HepG2 (cell line): ENCODE measurements at regions not wholly inside any gene's neighbourhood (a gene's known extent, or its start where the extent isn't known, plus 50 kb on each side); places are given as distances from the start of the nearest gene placed in this dataset.

ENCODE experiments used
- ATAC-seq: fragments of 200-7000 bp; cut with Tn5 transposase; 3 replicates; pipeline ENCODE4 v1.9.1; 2020; ENCODE audit warnings: mild to moderate bottlenecking, moderate library complexity
- BruUV-seq: library from RNA; stranded (reverse); fragments of 400-500 nt; replicated peaks from 2 replicates; lab custom pipeline; 2021; lab: Mats Ljungman, UMichigan
- CTCF ChIA-PET: fragments of 300-600 bp; formaldehyde crosslinking; extraction: SDS; loops from one replicate; lab custom pipeline; 2021; ENCODE audit warnings: low total read pairs, inconsistent platforms, low intra/inter-chr PET ratio; lab: Yijun Ruan, JAX
- POLR2A ChIA-PET: fragments of 350-600 bp; sonication (Branson Sonifier 250); formaldehyde crosslinking; loops from one replicate; lab custom pipeline; 2020; ENCODE audit warnings: antibody characterized with exemption, inconsistent platforms; lab: Yijun Ruan, JAX
- DNase-seq: peaks from one replicate; pipeline ENCODE4 v3.0.0-alpha.2; 2015; ENCODE audit warnings: low spot score
- FAIRE-seq: peaks from 3 replicates; lab custom pipeline; 2011; peaks lifted over from hg19 to GRCh38; lab: Jason Lieb, UNC
- H2AFZ ChIP-seq: one replicate; pipeline ENCODE4 v1.6.1; 2011; ENCODE audit warnings: low read length, inconsistent platforms
- H3K27ac ChIP-seq: fragments of 300-600 bp; 3 replicates; pipeline ENCODE4 v1.8.0; 2011; ENCODE audit warnings: mixed run types, mild to moderate bottlenecking, mixed read lengths, low read length, inconsistent platforms; ENCODE audit not compliant: insufficient read depth; ENCODE audit errors: extremely low read length
- H3K27me3 ChIP-seq, 2 experiments: fragments of 200-600 bp in 1 of 2; 2 replicates in 1 of 2; 3 replicates in 1 of 2; pipeline versions ENCODE4 v1.6.0 to v1.8.0; 2011; ENCODE audit warnings: low read length in 2 of 2, mild to moderate bottlenecking in 2 of 2, moderate library complexity in 2 of 2, inconsistent platforms in 1 of 2; ENCODE audit not compliant: insufficient read depth in 2 of 2, control insufficient read depth in 1 of 2
- H3K36me3 ChIP-seq, 2 experiments: fragments of 200-600 bp in 1 of 2; replicated peaks in 1 of 2; 2 replicates in 1 of 2; 3 replicates in 1 of 2; pipeline versions ENCODE4 v1.5.1 to v1.8.0; 2011; ENCODE audit warnings: low read length in 2 of 2, inconsistent platforms in 1 of 2; ENCODE audit not compliant: insufficient read depth in 2 of 2, control insufficient read depth in 1 of 2
- H3K4me1 ChIP-seq: 2 replicates; pipeline ENCODE4 v1.5.1; 2012; ENCODE audit warnings: low read length, inconsistent platforms; ENCODE audit not compliant: insufficient read depth
- H3K4me2 ChIP-seq: 2 replicates; pipeline ENCODE4 v1.6.0; 2011; ENCODE audit warnings: low read depth, low read length, inconsistent platforms
- H3K4me3 ChIP-seq, 3 experiments: fragments of 200-600 bp in 1 of 3; sonication (generic), shearing (Covaris generic) in 1 of 3; replicated peaks in 1 of 3; 2 replicates each; pipeline ENCODE4 v1.5.1; 2011 to 2016; ENCODE audit warnings: low read length in 3 of 3, inconsistent platforms in 2 of 3, low read depth in 2 of 3, mild to moderate bottlenecking in 2 of 3, control low read depth in 1 of 3, mixed read lengths in 1 of 3; ENCODE audit not compliant: insufficient read depth in 1 of 3
- H3K79me2 ChIP-seq: one replicate; pipeline ENCODE4 v1.6.1; 2011; ENCODE audit warnings: low read length, inconsistent platforms; ENCODE audit not compliant: insufficient read depth
- H3K9ac ChIP-seq: 2 replicates; pipeline ENCODE4 v1.6.0; 2011; ENCODE audit warnings: mild to moderate bottlenecking, low read depth, low read length, inconsistent platforms; ENCODE audit not compliant: insufficient read depth
- H3K9me3 ChIP-seq: 2 replicates; pipeline ENCODE4 v1.5.1; 2012; ENCODE audit warnings: mild to moderate bottlenecking, low read length
- H4K20me1 ChIP-seq: 2 replicates; pipeline ENCODE4 v1.6.0; 2011; ENCODE audit warnings: inconsistent platforms, mild to moderate bottlenecking, low read length, moderate library complexity; ENCODE audit not compliant: insufficient read depth
- BCL3 ChIP-seq: sonication (generic); formaldehyde crosslinking; IDR thresholded peaks from 2 replicates; pipeline ENCODE4 v1.5.1; 2020; ENCODE audit warnings: mild to moderate bottlenecking, missing genetic modification reagents, moderate library complexity
- HNRNPH1 ChIP-seq: fragments of 200-400 bp; formaldehyde crosslinking; optimal IDR thresholded peaks from 2 replicates; pipeline ENCODE3; 2017; ENCODE audit warnings: mild to moderate bottlenecking, low read depth, low read length
- KAT8 ChIP-seq: IDR thresholded peaks from 2 replicates; pipeline ENCODE4 v1.6.1; 2016; ENCODE audit warnings: missing genetic modification reagents, missing compliant biosample characterization
- KIAA2018 ChIP-seq: sonication (generic); formaldehyde crosslinking; IDR thresholded peaks from 2 replicates; pipeline ENCODE4 v1.5.0; 2020; ENCODE audit warnings: mild to moderate bottlenecking, missing genetic modification reagents, borderline replicate concordance
- MATR3 ChIP-seq: sonication (generic); formaldehyde crosslinking; IDR thresholded peaks from 2 replicates; pipeline ENCODE4 v1.4.0; 2020; ENCODE audit warnings: missing genetic modification reagents
- PHF20 ChIP-seq: sonication (generic); formaldehyde crosslinking; IDR thresholded peaks from 2 replicates; pipeline ENCODE4 v1.5.0; 2020; ENCODE audit warnings: mild to moderate bottlenecking, missing genetic modification reagents
- PHF21A ChIP-seq: sonication (generic); formaldehyde crosslinking; IDR thresholded peaks from 2 replicates; pipeline ENCODE4 v1.5.0; 2020; ENCODE audit warnings: mild to moderate bottlenecking, missing genetic modification reagents
- RNF219 ChIP-seq: sonication (generic); formaldehyde crosslinking; IDR thresholded peaks from 2 replicates; pipeline ENCODE4 v1.5.0; 2020; ENCODE audit warnings: mild to moderate bottlenecking, missing genetic modification reagents
- SNAI1 ChIP-seq: sonication (generic); formaldehyde crosslinking; IDR thresholded peaks from 2 replicates; pipeline ENCODE4 v1.5.0; 2020; ENCODE audit warnings: mild to moderate bottlenecking, missing genetic modification reagents, borderline replicate concordance
- ZBTB26 ChIP-seq: IDR thresholded peaks from 2 replicates; pipeline ENCODE4 v1.6.1; 2016; ENCODE audit warnings: missing compliant biosample characterization, missing genetic modification reagents, borderline replicate concordance
- ZNF451 ChIP-seq: sonication (generic); formaldehyde crosslinking; IDR thresholded peaks from 2 replicates; pipeline ENCODE4 v1.5.0; 2020; ENCODE audit warnings: mild to moderate bottlenecking, missing genetic modification reagents
- WGBS: methylation state at CpG from one replicate; pipeline ENCODE4 v1.1.6; 2017; ENCODE audit warnings: low lambda C conversion rate; 5-methylcytosine and 5-hydroxymethylcytosine counted together
- in situ Hi-C: cut with HindIII; loops from 2 replicates; pipeline ENCODE4 v1.10.0; 2017; ENCODE audit warnings: low pct_unique_long_range_greater_than_20kb; ENCODE audit not compliant: extremely low pct_ligation_motif_present
- intact Hi-C: fragments of 100-400 bp; cut with micrococcal nuclease; formaldehyde crosslinking; loops from one replicate; pipeline ENCODE4 v1.10.0; 2022; ENCODE audit not compliant: unreplicated experiment

- no peaks in the 10 kb centered on the region for H3K36me3 ChIP-seq
- POLR2A ChIA-PET = interaction anchor here (0.7 to 4.1 kb wide), 5 partner anchors 16 to 27 kb away, joined by 3 to 27 read pairs (median 6); no protein-coding TSS in a partner anchor
- H3K4me2 ChIP-seq = no peak overlapping the region
- in situ Hi-C loops (no loop called here), intact Hi-C loops (loop anchor here (1.0 kb wide), 1 partner anchor 20 kb away; no protein-coding TSS in a partner anchor)
- H3K27ac ChIP-seq = peak overlapping the region; percentile 80
- H3K27me3 ChIP-seq = no peaks in the 10 kb centered on the region
- H3K79me2 ChIP-seq = no peaks in the 10 kb centered on the region
- ATAC-seq (peak; percentile 97), DNase-seq (peak; percentile 97), FAIRE-seq (peak; percentile 96)
- no peaks in the 10 kb centered on the region for H3K9me3 ChIP-seq
- 0 out of 2 replicates have a peak overlapping the region, but pooled peaks have one; percentile 34 for H3K9ac ChIP-seq
- CTCF ChIA-PET = no interaction called here
- H4K20me1 ChIP-seq = no peaks in the 10 kb centered on the region
- 3% methylated on average over 4 of the region's 4 CpGs for WGBS
- H2AFZ ChIP-seq = no peak overlapping the region
- peaks cover 51% of the 10 kb centered on the region for H3K4me1 ChIP-seq
- no TSS peak for BruUV-seq
- no peak overlapping the region for H3K4me3 ChIP-seq
- TF ChIP-seq SNAI1 (CRISPR knock-in tag) (no peak), ZNF451 (no peak), MATR3 (no peak), KAT8 (no peak), HNRNPH1 (no peak), KIAA2018 (CRISPR knock-in tag) (no peak), ZBTB26 (CRISPR knock-in tag) (no peak), RNF219 (CRISPR knock-in tag) (no peak), PHF21A (CRISPR knock-in tag) (peak; percentile 74), PHF20 (no peak), BCL3 (CRISPR knock-in tag) (no peak)
These were observed 56.4 kb upstream of the XIAP start for GRCh38 chrX:123803331-123803983.
